NCI-H1417 (cell line): ENCODE measurements at regions not wholly inside any gene's neighbourhood (a gene's known extent, or its start where the extent isn't known, plus 50 kb on each side); places are given as distances from the start of the nearest gene placed in this dataset.
"Not testable (repeated sequence)": the region's sequence is repeated elsewhere in the genome, so short reads cannot be mapped to it uniquely, and the experiment has no call there.

Experiments used
- DNase-seq, 3 experiments: peaks; one replicate each; lab custom pipeline; 2025; lab: John Stamatoyannopoulos, UW

DNA sequence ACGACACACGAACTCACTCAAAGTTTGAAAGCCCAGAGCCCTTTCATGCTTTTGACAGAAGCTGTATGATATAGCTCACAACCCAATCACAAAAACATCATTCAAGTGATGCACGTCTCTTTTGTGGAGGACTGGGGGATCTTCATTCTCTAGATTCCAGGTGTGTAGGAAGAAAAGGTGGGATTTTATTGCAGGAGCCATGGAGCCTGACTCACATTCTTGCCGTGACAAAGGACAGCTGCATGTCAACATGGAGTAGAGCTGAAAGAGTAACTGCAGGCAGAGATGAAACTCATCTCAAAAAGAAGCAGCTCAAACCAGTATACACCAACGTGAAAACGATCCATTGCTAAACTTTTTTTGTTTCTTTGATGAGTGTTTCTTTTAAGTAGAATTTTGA, 50.9 kb upstream of the PDE1A start:
- DNase-seq = no peak

- DNase-seq = no peak
Measured at GRCh38 chr2:182481676-182482075, 54.8 kb upstream of the PDE1A start.

DNA sequence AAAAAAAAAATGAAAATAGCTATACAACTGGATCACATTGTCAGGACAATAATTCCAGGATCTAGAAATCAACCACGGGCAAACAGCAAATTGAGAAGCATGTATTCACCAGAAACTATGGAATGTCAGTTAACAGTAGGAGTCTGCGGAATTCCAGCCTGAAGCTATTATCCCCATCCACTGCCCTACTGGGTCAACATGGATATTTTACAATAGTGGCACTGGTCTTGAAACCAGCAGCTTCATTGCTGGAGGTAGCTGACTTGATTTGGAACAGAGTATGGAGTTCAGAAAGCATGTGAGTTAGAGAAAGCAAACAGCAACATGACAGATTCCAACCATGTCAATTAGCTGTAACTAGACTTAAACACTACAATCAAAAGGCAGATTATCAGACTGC, 55.7 kb upstream of the PDE1A start:
- no peak for DNase-seq

- DNase-seq = no peak
Measured at GRCh38 chr2:182496596-182496995, 69.8 kb upstream of the PDE1A start.

DNA sequence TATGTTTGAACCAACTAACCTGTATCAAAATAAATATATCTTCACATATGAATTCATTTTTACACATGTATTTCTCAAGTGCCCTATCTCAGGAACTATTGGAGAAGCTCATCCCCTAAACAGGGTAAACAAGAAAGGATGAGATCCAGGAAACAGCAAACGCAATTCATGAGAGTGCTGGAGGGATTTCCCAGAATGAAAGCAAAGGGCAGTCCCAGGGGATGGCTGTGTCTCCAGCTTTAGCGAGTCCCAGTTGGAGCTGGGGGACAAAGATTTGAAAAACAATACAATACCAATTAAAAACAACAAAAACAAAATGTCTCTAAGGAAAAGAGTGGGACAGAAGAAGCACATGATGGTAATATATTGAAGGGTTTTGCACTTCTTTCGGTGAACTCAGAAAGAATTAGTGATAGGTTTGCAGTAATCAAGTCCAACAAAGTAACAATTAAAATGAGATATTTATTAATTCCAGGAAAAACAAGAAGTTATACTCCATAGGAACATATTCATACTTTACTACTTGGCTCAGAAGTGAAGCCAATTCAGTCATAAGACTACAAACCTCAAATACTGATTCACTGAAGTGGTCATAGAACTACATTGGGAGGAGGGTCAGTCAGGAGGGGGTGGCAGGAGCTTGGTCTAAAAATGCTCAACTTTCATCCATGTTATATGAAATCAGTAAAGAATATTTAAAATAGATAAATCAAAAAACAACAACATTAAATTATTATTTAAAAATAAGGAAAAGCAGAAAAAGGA, 73.1 kb upstream of the PDE1A start:
- no peak for DNase-seq

DNA sequence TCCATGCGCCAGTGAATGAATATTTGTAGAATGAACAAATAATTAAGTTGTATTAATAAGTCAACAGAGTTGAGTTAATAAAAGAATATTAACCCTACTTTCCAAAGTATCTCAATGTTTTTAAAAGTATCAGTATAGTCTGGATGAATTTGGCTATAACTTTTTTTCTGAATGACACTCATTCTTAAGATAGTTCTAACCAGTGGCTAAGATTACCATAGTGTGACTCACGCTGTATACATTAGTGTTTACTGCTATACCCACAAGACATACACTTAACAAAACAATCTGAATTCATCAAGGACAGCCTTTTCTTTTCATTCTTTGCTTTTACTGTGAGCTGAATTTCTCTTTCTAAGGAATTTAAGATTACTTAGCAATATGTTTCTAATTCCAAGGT, 77.0 kb upstream of the PDE1A start:
- no peak for DNase-seq

- no peak for DNase-seq
Measured at GRCh38 chr2:182504903-182505302, 78.1 kb upstream of the PDE1A start.

GRCh38 chr2:182506606-182507005, 79.8 kb upstream of the PDE1A start:
- DNase-seq = peak in 2 of 3 experiments; percentile 27 to 68

DNA sequence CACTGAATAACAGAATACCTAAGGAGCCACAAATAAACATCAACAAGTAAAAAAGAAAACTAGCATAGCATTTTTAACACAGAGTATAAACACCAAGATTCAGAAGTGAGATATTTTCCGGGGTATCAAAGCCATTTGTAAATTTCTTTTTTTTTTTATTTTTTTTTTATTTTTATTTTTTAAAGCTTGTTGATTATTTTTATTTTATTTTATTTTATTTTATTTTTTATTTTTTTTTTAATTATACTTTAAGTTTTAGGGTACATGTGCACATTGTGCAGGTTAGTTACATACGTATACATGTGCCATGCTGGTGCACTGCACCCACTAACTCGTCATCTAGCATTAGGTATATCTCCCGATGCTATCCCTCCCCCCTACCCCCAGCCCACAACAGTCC, 81.7 kb upstream of the PDE1A start:
- not testable (repeated sequence) for DNase-seq

GRCh38 chr2:182509216-182509615, 82.4 kb upstream of the PDE1A start:
- DNase-seq = no peak

GRCh38 chr2:182521453-182522404, 94.9 kb upstream of the PDE1A start:
- peak in 1 of 3 experiments; percentile 78 for DNase-seq

- DNase-seq = peak; percentile 29 to 93 (median 72)
Measured at GRCh38 chr2:182522405-182522896, 95.6 kb upstream of the PDE1A start.

GRCh38 chr2:182522972-182523473, 96.2 kb upstream of the PDE1A start:
- DNase-seq = peak in 2 of 3 experiments; percentile 68 to 93

DNA sequence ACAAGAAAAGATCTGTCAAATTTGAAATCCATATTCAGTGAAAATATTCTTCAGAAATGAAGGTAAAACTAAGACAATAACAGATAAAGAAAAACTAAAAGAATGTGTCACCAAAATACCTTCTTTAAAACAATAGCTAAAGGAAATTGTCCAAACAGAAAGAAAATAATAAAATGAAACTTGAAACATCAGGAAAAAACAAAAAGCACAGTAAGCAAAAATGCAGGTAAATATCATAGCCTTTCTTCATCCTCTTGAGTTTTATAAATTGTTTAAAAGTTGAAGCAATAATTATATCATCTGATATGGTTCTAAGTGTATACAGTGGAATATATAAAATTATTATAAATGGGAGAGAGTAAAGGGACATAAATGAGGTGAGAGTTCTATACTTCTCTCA, 103.8 kb upstream of the PDE1A start:
- DNase-seq = no peak

GRCh38 chr2:182540252-182540651, 113.4 kb upstream of the PDE1A start:
- DNase-seq = peak in 1 of 3 experiments; percentile 21

DNA sequence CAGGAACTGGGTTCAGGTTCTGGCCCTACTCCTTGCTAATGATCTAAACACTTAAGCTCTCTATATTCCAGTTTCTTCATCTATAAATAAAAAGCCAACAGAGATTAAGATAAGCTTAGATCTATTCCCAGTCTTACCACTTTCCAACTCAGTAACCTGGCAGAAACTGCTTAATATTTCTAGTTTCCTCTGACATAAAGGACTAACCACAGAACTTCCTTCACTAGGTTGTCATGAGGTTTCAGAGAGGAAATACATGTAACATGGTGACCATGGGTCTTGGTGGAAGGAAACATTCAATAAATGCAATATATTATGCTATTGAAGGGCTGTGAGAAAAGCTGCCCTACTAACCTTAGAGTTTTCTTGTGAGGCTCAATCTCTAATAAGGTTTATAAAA, 114.4 kb upstream of the PDE1A start:
- DNase-seq = no peak

- no peak for DNase-seq
Measured at GRCh38 chr2:182542501-182543258, 115.8 kb upstream of the PDE1A start.

DNA sequence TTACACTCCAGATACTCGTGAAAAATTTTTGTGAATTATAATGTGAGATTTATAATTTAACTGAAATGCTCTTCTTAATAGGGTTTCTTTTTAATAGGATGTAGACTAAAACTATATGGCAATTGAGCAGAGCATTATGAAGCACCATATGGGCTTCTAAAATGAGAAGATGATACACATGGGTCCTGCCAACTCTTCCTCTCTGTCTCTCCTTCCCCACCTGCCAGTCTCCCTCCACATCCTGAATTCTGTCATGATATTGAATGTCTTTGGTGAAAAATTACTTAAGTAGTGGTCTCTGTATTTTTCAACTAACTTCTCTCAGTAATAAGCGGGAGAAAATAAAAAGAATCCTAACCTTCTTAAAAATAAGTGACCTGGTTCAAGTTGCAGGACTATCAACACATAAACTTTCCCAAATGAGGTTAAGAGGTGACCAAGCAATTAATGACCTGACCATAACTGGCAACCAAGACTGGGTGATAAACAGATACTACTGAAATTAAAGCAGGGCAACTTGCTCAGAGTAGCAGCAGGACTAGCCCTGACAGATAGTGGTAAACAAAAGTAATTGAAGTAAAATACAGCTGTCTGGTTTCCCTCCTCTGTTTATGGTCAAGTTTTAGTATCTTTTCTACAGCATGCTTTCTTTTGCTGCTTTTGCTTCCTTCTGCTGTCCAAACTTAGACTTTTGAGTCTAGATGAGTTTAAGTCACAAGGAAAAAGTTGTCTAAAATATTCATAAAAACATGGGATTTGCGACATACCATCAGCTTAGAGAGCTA, 117.1 kb upstream of the PDE1A start:
- DNase-seq = no peak

DNA sequence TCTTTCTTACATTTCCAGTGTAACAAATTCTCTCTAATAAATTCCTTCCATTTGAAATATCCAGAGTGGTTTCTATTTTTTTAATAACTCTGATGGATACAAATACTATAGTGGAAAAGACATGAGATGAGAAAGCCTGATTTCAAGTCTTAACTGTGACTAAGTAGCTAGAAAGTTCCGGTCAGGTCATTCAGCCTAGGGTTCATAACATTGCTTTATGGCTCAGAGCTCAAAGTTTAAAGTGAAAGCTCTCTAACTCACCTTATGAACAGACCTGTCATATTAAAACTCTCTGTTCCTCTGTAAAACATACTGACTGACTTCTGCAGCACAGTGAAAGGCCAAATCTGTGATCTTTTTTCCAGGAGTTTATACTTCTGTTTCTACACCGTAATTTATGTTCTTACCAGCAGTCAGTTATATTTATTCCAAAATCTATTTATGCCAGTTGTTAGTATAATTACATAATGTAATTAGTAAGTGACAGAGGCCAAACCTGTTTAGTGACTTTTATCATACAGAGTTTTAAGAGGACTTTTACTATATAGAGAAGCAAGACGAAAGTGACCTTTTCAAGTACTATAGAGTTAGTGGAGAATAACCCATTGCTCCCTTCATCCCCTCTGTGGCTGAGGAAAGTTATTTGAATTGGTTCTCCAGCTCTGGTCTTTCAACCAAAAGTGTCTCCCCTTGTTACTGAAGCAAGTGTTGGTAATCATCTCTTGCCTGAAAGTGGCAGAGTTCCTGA, 118.8 kb upstream of the PDE1A start:
- DNase-seq = peak in 1 of 3 experiments; percentile 28
